GM21515 (cell line): ENCODE measurements at regions not wholly inside any gene's neighbourhood (a gene's known extent, or its start where the extent isn't known, plus 50 kb on each side); places are given as distances from the start of the nearest gene placed in this dataset.

Experiments
- ATAC-seq: cut with Tn5 transposase; IDR thresholded peaks from one replicate; pipeline ENCODE4 v1.9.1; 2021; ENCODE audit not compliant: unreplicated experiment

DNA sequence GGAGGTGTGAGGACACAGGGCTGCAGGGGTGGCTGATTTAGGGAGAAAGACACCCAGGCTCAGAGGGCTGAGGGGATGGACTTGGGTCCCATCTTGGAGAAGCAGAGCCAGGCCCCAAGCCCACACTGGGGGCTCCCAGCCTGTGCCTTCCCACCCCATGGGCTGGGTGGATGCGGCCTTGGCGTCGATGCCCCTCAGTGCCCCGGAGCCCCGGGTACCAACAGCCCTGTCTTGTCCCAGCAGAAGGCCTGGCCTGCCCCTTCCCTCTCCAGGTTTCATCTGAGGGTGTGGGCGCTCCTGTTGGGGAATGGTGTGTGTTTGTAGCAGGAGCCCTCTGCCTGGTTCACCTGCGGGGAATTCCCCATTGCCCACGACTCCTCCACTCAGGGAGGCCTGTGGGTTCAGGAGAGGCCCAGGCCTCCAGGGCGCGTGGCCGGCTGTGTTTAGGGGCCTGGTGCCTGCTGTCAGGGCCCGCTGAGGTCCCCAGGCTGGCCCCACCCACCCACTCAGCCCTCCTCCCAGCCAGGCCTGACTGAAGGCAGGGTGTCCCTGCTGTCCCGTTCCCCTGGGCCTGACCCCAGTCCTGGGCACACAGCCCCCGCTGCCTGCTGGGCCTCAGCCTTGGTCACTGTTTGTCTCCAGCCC is 51.1 kb upstream of the BEGAIN start:
- no peak for ATAC-seq

DNA sequence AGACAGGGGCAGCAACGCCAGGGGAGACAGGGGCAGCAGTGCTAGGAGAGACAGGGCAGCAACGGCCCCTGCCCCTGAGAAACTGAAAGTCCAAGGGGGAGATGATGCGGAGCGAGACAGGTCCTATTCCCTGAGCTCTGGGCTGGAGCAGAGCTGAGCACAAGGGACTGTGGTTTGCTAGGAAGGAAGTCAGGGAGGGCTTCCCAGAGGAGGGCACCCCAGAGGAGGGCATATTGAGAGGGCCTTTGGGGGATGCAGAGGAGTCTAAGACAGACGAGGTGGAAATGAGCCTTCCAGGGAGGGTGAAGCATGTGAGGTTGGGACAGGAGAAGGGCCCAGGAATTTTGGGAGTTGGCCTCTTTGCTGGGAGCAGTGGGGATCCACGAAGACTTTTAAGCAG is 52.1 kb upstream of the BEGAIN start:
- no peak for ATAC-seq

DNA sequence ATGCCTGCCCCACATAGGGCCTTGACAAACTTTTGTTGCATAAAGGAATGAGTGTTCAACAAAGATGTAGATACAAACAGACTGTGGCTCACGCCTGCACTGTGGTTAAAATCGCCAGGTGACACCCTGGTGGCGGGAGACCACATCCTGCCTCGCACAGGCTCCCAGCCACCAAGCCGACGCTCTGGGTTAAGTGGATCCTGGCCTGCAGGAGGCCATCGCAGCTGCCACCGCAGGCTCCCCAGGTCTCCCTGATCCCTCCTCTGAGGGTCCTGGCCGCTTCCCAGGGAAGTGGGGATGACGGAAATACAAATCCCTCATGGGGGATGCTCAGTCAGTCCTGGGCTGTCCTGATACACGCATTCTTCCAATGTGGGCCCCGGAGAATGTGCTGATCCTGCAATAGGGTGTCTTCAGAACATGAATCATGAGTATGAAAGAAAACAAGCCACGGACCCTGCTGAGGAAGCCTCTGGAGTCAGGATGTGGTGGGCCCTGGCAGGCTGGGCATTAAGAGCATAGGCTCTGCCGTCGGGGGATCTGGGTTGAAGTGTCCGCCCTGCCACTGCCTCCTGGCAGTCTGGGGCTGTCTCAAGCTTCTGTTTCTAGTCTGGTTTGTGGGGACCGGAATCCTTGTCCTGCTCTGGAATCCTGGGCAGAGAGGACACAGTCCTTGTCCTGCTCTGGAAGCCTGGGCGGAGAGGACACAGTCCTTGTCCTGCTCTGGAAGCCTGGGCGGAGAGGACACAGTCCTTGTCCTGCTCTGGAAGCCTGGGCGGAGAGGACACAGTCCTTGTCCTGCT is 53.5 kb upstream of the BEGAIN start:
- ATAC-seq, result peak; percentile 97

DNA sequence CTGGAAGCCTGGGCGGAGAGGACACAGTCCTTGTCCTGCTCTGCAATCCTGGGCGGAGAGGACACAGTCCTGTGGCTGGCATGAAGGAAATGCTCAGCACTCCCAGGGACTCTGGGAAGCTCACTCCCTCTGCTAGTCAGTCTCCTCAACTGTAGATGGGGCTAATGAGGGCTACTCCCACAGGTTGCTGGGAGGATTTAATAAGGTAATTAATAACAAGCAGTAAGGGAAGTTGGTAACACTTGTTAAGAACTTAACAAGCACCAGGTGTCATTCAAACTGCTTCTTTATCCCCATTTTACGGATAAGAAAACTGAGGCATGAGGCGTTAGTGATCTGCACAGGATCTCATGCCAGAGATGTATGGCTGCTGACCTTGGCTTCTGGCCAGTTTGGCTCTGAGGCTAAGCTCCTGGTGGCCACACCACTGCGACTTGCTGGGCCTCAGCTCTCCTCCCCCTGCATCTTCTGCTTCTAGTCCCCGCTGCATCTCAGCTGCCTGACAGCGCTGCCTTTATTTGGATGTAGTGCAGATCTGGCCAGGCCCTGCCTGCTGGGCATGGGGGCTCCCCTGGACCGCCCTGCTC is 54.1 kb upstream of the BEGAIN start:
- no peak for ATAC-seq

DNA sequence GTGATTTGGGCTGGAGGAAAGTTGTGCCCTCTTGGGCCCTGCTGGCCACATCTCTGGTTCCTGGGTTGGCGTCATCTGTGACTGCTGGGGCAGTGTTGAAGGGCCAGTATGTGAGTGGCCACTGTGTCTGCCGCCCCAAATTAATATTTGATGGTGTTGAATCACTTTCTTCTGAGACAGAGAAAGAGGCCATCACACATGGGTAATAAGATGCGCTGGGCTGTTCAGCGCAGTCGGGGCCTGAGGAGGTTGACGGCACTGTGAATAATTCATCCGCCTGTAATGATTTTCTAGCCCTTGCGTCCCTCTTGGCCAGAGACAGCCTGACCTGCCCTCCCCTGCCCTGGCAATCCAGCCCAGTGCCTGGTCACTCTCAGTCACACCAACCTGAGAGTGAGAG is 56.2 kb upstream of the BEGAIN start:
- ATAC-seq, result no peak

DNA sequence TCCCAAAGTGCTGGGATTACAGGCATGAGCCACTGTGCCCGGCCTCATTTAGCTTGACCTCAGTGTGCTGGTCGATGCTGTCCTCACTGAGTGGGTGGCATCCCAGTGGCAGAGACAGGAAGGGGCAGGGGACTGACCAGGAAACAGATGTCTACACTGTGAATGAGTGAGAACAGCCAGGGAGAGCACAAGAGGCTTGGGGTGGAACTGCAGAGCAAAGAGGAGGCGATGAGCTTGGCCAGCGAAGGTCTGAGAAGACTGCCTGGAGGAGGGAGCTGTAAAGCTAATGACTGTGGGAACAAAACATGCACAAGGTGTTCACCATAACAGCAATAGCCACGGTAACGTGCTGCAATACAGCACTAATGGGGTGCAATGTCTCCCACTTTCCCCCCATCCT is 57.2 kb upstream of the BEGAIN start:
- no peak for ATAC-seq

DNA sequence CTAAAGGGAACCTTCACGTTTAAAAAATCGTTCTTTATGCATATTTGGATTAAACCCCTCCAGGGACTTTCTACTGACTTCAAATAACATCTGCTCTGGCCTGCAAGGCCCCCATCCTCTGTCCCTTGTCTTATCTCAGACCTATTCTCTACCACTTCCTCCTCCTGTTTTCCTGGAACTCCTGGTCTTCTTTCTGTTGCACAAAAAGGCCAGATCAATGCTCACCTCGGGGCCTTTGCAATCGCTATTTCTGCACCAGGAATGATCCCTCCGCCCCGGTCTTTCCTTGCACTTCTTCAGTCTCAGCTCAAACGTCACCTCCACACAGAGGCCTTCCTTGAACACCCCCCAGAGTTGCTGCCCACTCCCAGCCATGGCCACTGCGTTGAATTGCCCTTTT is 57.6 kb upstream of the BEGAIN start:
- ATAC-seq, result no peak

DNA sequence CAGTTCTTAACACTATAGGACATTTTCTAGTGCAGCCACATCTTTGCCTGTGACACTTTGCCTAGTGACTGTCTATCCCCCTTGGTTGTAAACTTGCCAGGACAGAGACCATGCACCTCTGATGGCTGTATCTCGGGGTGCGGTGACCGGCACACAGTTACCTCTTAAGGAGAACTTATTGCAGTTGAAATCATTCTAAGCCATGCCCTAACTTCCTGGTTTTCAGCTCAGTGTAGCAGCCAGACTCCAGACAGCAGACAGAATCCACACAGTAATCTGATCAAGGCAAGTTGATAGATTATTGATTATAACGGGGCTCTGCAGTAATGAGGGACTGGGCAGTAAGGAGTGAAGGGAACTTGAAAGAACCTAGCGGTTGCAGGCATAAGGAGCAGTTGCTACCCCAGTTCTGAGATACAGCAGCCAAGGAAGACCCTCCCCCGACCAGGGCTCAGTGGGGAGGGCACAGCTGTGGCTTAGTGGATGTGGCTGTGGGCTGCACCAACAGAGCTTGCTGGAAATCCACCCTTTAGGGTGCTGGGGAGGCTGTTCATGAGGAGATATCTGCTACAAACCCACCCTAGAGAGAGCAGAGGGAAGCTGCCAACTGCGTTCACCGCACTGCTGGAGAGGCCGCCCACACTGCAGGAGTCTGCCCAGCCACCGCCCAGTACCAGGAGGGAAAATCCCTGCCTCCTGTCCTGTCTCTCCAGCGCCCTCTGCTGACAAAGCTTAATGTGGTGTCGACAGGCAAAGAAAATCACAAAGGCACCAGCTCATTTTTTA is 58.2 kb upstream of the BEGAIN start:
- peak; percentile 79 for ATAC-seq

DNA sequence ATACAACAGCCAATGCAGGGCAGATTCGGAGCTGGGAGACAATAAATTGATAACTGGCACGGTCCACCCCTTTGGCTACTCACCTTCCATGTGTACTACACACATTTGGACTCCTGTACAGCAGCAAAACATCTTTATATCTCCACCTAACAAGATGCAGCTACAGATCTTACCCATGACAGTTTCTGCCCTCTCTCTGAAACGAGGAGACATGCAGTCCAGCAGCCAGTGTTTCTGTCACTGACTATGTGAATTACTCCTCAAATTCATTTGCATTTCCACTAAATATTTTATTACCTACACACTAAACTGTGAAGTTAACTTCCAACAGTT is 58.7 kb upstream of the BEGAIN start:
- no peak for ATAC-seq

DNA sequence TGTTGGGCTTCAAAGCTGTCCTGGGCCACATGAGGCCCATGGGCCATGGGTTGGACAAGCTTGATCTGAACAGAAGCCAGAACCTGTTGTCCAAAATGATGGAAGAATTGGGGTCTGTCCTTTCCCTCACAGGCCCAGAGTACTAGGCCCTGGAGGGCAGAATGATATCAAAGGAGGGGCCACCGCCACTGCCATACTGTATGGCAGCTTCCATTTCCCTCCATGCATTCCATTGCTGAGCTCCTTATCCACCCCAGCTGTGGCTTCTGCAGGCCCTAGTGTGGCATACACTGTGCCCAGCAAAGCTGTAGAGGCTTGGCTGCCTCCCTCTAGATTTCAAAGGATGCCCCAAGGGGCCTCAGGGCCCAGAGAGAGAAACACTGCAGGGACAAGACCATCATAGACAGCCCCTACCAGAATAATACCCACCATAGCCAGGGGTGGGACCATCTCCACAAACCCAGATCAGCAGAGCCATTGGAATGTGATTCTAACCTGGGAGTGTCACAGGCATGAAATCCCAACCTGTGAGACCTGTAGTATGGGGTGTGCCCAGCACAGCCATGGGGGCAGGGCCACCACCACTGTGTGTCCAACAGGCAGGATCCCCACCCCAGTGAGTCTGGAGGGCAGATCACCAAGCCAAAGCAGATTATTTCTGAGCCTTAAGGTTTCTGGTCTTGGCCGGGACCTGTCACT is 61.4 kb upstream of the BEGAIN start:
- no peak for ATAC-seq

DNA sequence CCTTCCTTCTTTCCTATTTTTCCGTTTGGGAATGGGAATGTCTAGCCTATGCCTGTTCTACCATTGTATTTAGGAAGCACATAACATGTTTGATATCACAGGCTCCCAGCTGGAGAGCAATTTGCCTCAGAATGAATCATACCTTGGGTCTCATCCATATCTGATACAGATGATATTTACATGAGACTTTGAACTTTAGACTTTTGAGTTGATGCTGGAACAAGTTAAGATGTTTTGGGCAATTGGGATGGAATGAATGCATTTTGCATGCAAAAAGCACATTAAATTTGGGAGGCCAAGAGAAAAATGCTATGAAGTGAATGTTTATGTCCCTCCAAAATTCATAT is 61.9 kb upstream of the BEGAIN start:
- ATAC-seq, result no peak

DNA sequence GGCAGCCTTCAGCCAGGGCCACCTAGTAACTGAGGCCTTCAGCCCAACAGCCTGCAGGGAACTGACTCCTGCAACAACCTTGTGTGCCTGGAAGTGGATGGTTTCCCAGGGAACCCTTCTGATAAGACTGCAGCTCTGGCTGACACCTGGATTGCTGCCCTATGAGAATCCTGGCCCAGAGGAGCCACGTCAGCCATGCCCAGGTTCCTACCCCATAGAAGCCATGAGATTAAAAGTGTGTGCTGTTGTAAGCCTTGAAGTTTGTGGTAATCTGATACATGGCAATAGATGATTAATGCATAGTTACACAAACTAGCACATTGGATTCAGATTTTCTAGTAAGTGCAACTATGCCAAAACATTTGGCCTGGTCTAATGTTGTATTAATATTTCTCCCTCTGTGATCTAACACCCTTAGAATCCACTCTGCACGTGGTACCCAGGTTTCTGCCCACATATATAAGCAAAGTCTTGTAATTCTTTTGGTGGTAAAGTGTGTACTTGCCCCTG is 64.8 kb upstream of the BEGAIN start:
- ATAC-seq, result no peak

DNA sequence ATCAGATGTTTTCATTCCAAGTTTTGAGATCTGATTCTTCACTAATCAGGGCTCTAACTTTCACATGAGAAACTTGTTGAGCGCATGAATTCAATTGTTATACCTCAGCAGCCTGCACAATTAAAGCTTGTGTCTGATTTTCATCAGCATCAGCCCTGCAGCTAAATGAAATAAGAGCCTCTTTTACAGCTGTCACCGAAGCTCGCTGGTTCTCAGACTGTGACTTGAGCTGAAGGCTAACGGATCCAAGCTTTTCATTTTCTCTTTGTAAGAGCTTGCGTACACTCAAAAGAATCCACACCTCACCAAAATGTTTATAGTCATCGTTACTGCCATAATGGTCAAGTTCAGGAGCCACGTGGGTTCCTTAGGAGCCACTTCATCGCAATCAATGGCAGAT is 65.5 kb upstream of the BEGAIN start:
- no peak for ATAC-seq

DNA sequence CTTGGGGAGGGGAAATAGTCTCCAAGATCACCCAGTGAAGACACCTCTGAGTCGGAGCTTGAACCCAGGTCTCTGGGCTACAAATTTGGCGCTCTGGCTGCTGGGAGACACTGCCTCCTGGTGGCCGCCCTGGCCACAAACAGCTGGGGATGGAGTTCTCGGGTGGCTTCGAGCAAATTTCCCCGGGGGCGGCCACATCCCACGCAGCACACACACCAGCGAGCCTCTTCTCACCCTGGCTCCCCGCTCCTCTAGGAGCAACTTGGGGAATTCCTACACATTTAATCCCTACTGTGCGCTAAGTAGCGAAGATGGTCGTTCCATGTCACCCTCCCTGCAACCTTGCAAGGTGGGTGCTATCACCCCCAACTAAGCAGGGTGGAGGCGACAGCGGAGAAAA is 66.2 kb upstream of the BEGAIN start:
- ATAC-seq, result no peak

DNA sequence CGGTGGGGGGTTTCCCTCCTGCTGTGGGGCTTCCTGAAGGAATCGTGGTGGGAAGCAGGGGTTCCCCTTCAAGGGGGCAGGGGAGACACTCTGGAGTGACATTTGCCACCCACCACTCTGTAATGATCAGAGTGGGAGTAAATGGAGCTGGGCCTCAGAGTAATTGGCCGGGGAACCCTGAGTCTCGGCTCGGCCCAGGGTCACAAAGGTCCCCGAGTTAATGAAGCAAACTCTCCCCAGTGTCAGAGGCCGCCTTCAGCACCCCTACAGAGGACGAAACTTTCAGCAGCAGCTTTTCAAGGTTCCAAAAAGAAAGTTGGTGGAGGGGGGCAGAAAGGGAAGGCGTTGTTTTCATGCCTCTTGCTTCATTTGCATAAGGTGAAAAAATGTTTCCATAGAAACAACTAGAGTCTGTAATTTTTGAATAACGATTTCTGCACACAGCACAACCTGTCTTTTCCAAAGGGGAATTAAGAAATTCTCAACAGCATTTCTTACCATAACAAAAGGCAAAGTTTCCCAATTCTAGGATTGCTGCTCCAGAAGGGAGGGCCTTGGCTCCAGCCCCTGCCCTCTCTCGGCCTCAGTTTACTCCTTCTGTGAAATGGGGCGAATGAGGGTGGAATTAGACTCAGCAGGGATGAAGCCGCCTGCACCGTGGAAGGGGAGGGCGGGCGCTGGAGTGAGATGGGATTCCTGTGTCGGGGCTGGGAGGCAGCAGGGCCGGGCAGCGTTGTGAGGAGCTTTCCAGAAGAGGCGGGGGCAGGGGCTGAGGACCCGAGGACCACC is 67.0 kb upstream of the BEGAIN start:
- ATAC-seq, result no peak

DNA sequence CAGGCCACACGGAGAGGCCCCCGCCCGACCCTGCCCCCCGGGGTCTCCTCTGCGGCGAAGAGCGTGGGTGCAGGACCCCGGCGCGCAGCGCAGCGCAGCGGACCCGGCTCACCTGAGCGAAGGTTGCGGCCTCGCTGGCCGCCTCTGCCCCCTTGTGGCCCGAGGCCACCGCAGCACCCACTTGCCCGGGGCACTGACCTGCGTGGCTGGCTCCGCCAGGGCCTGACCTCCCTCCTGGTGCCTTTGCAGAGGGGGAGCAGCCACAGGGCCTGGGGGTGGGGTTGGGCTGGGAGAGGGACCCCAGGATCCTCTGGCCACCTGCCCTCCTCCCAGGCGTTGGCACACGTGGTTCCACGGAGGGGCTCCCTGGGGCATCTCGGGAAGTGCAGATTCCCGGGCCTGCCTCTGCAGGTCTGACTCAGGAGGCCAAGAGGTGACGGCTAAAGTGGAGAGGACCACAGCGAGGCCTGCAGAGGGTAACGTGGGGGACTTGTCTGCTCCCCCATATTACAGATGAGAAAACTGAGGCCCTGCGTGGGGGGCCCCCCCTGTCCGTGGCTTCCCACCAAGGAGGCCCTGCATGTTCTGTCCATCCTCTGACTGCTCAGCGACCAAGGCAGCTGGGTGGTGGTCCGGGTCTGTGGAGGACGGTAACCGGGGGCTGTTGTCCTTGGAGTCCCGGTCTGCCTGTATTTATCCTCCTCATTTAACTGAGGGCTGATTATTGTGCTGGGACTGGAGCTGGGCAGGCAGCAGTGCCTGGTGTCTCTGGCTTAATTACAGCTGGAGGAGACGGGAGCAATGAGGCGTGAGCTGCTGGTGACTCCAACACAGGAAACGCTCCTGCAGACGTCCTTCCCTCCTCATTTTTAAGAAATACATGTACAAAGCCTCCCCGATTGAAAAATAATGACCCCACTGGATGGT is 67.9 kb upstream of the BEGAIN start:
- ATAC-seq, result no peak

DNA sequence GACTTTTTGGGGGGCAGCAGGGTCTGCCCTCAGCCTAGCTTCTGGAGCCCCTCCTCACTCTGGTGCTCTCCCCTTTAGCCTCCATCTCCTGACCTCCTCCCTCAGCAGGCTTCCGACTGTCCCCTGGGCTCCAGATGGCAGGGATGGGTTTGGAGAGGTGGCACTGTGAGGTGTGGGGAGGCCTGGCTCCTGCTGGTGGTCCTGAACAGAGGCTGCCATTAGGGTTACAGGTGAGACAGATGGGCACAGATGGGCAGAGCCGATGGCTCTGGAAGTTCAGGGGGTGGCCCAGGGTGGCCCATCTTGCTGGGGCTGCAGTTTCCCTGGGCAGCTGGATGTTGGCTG is 68.5 kb upstream of the BEGAIN start:
- no peak for ATAC-seq

DNA sequence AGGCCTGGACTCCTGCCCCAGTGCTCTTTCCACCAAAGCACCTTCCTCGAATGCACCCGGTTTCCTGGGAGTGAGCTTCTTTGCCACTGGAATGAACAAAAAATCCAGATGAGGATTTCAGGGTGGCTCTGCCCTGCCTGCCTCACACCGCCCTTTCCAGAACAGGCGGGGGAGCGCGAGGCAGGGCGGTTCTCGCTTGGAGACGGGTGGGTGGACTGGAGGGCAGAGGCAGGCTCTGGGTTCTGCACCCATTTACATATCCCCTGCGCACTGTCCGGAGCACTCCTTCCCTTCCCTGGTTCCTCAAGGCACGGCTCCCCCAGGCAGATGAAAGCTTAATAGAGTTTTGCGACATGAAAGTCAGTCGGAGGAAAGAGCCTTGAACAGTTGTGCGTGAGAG is 69.7 kb upstream of the DLK1 start:
- no peak for ATAC-seq

DNA sequence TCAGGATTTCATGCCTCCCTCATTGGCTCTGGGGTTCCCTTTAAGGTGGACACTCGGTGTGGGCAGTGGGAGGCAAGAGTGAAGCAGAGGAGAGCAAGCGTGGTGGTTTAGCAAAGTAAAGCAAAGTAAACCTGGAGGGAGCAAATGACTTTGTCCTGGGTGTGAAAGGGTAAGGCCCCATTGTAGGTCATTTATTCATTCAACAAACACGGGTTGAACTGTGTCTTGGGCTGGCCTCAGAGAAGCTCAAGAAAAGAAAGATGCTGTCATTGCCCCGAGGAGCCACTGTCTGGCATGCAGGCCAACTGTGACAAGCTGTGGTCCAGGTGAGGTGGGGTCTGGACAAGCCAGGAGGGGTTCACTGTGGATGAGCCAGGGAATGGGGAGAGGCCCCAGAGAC is 68.9 kb upstream of the DLK1 start:
- no peak for ATAC-seq
